Retina (tissue), 1 donor: ENCODE measurements at regions not wholly inside any gene's neighbourhood (a gene's known extent, or its start where the extent isn't known, plus 50 kb on each side); places are given as distances from the start of the nearest gene placed in this dataset.
A peak's percentile ranks its signal among the peaks of the same experiment; 100 is the strongest.

Experiments used
- DNase-seq: peaks from one replicate; pipeline ENCODE4 v3.0.0-alpha.2; 2016

- no peak for DNase-seq
Measured at GRCh38 chr4:54986095-54986846, 139.1 kb downstream of the KDR start.

GRCh38 chr4:54976682-54977081 is 148.7 kb downstream of the KDR start:
- DNase-seq = no peak

GRCh38 chr4:54976031-54976430 is 149.4 kb downstream of the KDR start:
- DNase-seq = no peak

- DNase-seq = no peak
Measured at GRCh38 chr4:54973784-54974183, 151.6 kb downstream of the KDR start.

GRCh38 chr4:54971474-54971950 is 153.9 kb downstream of the KDR start:
- peak; percentile 70 for DNase-seq

GRCh38 chr4:54967289-54967688 is 158.1 kb downstream of the KDR start:
- no peak for DNase-seq

GRCh38 chr4:54961357-54961975 is 163.9 kb downstream of the KDR start:
- DNase-seq = peak; percentile 43

GRCh38 chr4:54959651-54960116 is 165.7 kb downstream of the KDR start:
- DNase-seq = no peak

- DNase-seq = no peak
Measured at GRCh38 chr4:54959131-54959530, 166.3 kb downstream of the KDR start.

GRCh38 chr4:54958236-54958635 is 167.2 kb downstream of the KDR start:
- no peak for DNase-seq

GRCh38 chr4:54954656-54955388 is 170.6 kb downstream of the KDR start:
- no peak for DNase-seq

- no peak for DNase-seq
Measured at GRCh38 chr4:54946741-54947140, 178.7 kb downstream of the KDR start.

GRCh38 chr4:54945838-54946237 is 179.6 kb downstream of the KDR start:
- DNase-seq = no peak

- no peak for DNase-seq
Measured at GRCh38 chr4:54942721-54943120, 182.7 kb downstream of the KDR start.

GRCh38 chr4:54941994-54942552 is 183.3 kb downstream of the KDR start:
- DNase-seq = peak; percentile 18

- DNase-seq = no peak
Measured at GRCh38 chr4:54940996-54941865, 184.2 kb downstream of the KDR start.

GRCh38 chr4:54937501-54937900 is 187.9 kb downstream of the KDR start:
- DNase-seq = no peak

- DNase-seq = no peak
Measured at GRCh38 chr4:54933579-54933978, 191.8 kb downstream of the KDR start.

GRCh38 chr4:54930226-54930625 is 195.2 kb downstream of the KDR start:
- DNase-seq = no peak

GRCh38 chr4:54929459-54929858 is 195.9 kb downstream of the KDR start:
- DNase-seq = peak; percentile 13

- no peak for DNase-seq
Measured at GRCh38 chr4:54924891-54925290, 200.5 kb downstream of the KDR start.

GRCh38 chr4:54915276-54915675 is 210.1 kb downstream of the KDR start:
- DNase-seq = no peak
